ENCODE measurements at regions not wholly inside any gene's neighbourhood (a gene's known extent, or its start where the extent isn't known, plus 50 kb on each side); places are given as distances from the start of the nearest gene placed in this dataset.

DNA sequence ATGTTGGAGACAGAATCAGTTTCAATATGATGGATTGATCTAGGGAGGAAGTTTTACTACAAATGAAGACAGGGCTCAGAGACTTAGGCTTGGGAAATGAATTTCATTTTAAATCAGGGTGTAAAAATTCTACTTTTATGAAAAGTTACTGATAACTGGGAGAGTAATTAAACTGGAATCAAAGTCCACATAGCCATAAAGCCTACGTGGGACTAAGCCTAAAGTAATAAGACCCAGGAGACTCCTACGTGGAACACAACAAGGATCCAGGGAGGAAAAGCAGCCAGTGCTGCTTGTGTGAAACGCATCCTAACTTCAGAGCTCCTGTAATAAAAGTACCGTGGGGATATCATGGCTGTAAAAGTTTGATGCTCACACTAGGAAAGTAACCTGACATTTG lies 152.0 kb upstream of the MYO16 start:
- Histone ChIP-seq H3K23me2 (ENCODE audit: insufficient read length, low read depth, low read length, poor library complexity, severe bottlenecking) (no peaks in the 10 kb centered on the region), H3K23ac (ENCODE audit: insufficient read length, low read depth, low read length) (no peak overlapping the region), H2BK120ac (ENCODE audit: low read depth, low read length, poor library complexity, severe bottlenecking) (no peak overlapping the region), H2BK12ac (ENCODE audit: insufficient read length, low read depth, low read length) (no peak overlapping the region), H3K27ac (ENCODE audit: insufficient read length, low read depth, low read length) (no peak overlapping the region), H3K4ac (ENCODE audit: low read depth, low read length) (no peak overlapping the region), H2BK15ac (ENCODE audit: low read depth, low read length) (no peak overlapping the region), H3K4me1 (ENCODE audit: insufficient read depth, low read length) (no peaks in the 10 kb centered on the region), H3K79me1 (ENCODE audit: insufficient read depth, low read depth, low read length, poor library complexity, severe bottlenecking) (no peaks in the 10 kb centered on the region), H2AFZ (ENCODE audit: low read length) (no peak overlapping the region), H4K5ac (ENCODE audit: insufficient read length, low read depth, low read length) (no peak overlapping the region), H3K27me3 (ENCODE audit: insufficient read depth, low read length) (no peaks in the 10 kb centered on the region), H3K9me3 (ENCODE audit: control insufficient read depth, low read depth, low read length) (no peaks in the 10 kb centered on the region), H3K14ac (ENCODE audit: insufficient read depth, low read length) (no peak overlapping the region), H4K91ac (ENCODE audit: insufficient read length, low read depth, low read length) (no peak overlapping the region), H4K8ac (replicated peaks; ENCODE audit: insufficient read length, low read depth, low read length) (no peak overlapping the region), H2BK5ac (ENCODE audit: insufficient read length, low read length) (no peak overlapping the region), H2AK5ac (ENCODE audit: insufficient read length, low read length) (no peak overlapping the region), H3K4me2 (ENCODE audit: insufficient read depth, insufficient read length, low read length) (no peak overlapping the region), H4K20me1 (ENCODE audit: control insufficient read depth, insufficient read depth, insufficient read length) (no peaks in the 10 kb centered on the region), H3K9ac (ENCODE audit: extremely low read depth, insufficient read length, low read length) (no peak overlapping the region), H3K18ac (ENCODE audit: insufficient read length, low read depth, low read length) (no peak overlapping the region), H3T11ph (ENCODE audit: low read length) (no peak overlapping the region), H3K56ac (ENCODE audit: insufficient read length, low read depth, low read length) (no peak overlapping the region), H2BK20ac (ENCODE audit: low read depth, low read length, poor library complexity, severe bottlenecking) (no peak overlapping the region), H3K79me2 (ENCODE audit: insufficient read depth, low read length) (no peaks in the 10 kb centered on the region)
- Mint-ChIP-seq H3K36me3 (ENCODE audit: insufficient read depth in 1 of 3, low read depth in 3 of 3) (no peaks in the 10 kb centered on the region), H3K27ac (no peak overlapping the region), H3K4me1 (no peaks in the 10 kb centered on the region), H3K27me3 (ENCODE audit: low read depth) (no peaks in the 10 kb centered on the region; the same call in 1 of the 2 replicates), H3K4me3 (no peak overlapping the region), H3K9me3 (peaks cover 0 to 8% of the 10 kb centered on the region in 2 experiments; a peak in 3 of 5 replicates)
- no CpG with 5 or more reads among the region's 4 CpGs for WGBS (ENCODE audit: extremely low coverage, insufficient read length, low lambda C conversion rate)
- TF ChIP-seq, protein P1, sequence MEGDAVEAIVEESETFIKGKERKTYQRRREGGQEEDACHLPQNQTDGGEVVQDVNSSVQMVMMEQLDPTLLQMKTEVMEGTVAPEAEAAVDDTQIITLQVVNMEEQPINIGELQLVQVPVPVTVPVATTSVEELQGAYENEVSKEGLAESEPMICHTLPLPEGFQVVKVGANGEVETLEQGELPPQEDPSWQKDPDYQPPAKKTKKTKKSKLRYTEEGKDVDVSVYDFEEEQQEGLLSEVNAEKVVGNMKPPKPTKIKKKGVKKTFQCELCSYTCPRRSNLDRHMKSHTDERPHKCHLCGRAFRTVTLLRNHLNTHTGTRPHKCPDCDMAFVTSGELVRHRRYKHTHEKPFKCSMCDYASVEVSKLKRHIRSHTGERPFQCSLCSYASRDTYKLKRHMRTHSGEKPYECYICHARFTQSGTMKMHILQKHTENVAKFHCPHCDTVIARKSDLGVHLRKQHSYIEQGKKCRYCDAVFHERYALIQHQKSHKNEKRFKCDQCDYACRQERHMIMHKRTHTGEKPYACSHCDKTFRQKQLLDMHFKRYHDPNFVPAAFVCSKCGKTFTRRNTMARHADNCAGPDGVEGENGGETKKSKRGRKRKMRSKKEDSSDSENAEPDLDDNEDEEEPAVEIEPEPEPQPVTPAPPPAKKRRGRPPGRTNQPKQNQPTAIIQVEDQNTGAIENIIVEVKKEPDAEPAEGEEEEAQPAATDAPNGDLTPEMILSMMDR (conservative IDR thresholded peaks at IDR 0.05) = no peak
- no peak for DNase-seq
